AG20443 (cell line): ENCODE measurements at regions not wholly inside any gene's neighbourhood (a gene's known extent, or its start where the extent isn't known, plus 50 kb on each side); places are given as distances from the start of the nearest gene placed in this dataset.

ENCODE experiments used
- DNase-seq: peaks from one replicate; pipeline ENCODE4 v3.0.0; 2012; ENCODE audit warnings: low spot score, mixed read lengths

DNA sequence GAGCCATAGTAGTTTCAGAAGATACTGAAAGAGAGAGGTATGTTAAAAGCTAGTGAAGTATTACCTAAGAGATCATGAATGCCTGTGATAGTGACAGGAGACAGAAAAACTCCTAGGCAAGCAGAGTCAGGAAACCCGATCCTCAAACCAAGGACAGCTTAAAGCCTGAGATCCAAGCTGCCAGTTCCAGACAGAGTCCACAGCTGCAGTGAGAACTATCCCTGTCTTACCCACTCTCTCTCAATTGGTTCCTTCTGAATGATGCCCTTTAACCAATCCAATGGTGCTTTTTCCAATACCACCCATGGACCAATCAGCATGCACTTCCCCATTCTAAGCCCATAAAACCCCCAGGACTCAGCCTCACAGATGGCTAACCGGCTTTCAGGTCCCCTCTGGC is 90.4 kb upstream of the PCDH10 start:
- no peak for DNase-seq

DNA sequence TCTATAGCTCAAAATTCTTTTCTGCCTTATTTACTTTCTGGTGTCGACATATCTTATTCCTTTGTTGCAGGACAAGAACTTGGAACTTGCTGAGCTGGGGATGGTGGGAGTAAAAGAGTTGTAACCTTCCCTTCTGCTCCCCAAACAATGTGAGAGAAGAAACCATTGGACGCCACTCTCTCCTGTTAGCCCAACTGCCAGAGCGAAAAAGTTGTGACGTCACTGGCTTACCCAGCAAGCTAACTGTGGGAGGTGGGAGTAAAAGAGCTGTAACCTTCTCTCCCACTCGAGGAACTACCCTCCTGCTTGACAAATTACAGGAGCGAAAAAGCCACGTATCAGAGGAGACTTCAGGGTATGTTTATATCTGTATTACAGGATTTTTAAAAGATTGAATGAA is 90.0 kb upstream of the PCDH10 start:
- DNase-seq, result no peak

DNA sequence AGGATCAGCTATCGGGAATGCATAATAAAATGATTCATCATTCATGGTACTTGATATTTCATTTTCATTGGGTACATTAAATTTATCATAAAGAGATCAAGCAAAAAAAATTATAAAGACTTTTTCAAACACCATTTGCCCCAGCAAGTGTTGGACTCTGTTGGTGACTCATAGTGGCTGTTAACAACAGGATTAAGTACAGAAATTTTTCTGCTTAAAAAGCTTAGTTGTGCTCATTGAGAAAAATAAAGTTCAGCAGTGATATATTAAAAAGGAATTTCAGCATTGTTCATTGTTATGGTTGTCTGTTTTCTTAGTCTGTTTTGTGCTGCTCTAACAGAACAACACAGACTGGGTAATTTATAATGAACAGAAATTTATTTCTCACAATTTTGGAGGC is 86.2 kb upstream of the PCDH10 start:
- no peak for DNase-seq

DNA sequence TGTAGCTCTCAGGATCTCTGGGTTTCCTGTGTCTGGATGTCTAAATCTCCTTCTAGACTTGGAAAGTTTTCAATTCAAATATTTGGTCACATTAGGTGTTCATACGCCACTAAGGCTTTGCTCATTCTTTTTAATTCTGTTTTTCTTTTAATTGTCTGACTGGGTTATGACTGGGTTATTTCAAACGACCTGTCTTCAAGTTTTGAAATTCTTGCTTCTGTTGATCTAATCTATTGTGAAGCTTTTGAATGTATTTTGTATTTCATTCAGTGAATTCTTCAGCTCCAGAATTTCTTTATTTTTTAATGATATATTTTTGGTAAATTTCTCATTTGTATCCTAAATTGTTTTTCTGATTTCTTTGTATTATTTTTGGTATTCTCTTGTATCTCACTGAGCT is 81.0 kb upstream of the PCDH10 start:
- DNase-seq, result no peak

DNA sequence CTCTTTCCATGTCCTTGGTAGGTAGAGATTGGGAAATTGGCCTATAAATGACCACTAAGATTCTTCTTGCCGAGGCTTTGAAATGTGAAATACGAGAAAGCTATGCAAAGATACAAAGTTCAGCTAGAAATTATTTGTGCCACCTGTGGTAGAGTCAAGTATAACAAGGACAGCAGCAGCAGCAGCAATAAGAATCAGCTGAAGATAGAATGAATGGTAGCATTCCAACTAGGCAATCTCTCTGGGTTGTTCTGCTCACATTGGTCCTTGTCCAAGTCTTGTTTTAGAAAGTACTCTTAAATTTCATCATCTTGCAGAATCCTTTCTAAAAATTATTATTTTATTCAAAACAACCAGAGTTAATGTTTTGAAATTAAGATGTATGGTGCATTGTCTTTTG is 67.8 kb upstream of the PCDH10 start:
- DNase-seq, result no peak

DNA sequence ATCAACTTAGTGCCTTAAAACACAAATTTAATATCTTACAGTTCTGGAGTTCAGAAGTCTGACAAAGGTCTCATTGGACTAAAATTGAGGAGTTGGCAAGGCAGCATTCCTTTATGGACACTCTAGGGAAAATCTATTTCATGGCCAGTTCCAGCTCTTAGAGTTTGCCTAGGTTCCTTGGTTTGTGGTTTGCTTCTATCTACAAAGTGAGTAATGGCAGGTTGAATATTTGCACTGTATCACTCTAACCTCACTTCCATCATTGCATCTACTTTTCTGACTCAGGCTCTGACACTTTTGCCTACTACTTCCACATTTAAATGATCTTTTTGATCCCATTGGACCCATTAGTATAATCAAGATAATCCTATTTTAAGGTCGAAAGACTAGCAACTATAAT is 64.7 kb upstream of the PCDH10 start:
- DNase-seq, result no peak

DNA sequence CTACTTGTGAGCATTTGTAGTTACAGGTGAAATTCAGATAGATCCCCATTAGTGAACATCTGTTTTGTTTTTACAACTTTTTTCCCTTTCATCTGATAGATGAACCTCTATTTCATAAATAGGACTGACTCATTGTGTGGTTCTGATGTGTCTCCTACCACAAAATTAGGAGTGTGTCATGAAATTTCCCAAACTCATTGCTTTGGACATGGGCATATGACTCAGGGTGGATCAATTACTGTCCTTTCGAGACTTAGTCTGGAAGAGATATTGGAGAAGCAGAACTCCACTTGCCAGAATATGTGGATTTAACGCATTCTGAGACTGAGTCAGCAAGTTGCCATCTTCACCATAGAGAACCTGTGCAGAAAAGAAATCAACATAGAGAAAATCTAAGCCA is 53.5 kb upstream of the PCDH10 start:
- DNase-seq, result no peak

DNA sequence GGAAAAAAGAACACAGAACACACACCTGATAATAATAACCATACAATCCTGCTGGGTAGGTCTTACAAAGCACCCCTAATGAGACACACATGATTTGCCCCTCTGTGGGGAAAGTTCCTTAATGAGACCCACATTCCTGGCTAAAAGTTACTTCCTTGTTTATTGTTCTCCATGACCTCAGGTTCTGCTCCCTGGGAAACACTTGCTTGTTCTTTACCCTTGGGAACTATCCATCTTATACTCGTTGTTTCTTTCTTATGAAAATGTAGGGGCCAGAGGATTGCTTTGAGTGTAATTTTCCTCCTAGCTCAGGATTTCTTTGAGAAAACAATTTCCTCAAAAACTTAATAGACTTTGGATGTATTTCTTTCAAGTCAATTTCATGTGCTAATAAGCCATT is 52.1 kb upstream of the PCDH10 start:
- no peak for DNase-seq
